Tibial artery (tissue), 4 donors: ENCODE measurements at regions not wholly inside any gene's neighbourhood (a gene's known extent, or its start where the extent isn't known, plus 50 kb on each side); places are given as distances from the start of the nearest gene placed in this dataset.

ENCODE experiments used
- DNase-seq, 2 donors: peaks; one replicate each; pipeline ENCODE4 v3.0.0-alpha.2; 2019
- H3K27ac ChIP-seq, 2 donors: fragments of 200-600 bp; sonication (generic) in 1 of 2; 1 replicate in 1 of 2; 2 replicates in 1 of 2; pipeline ENCODE4 v1.5.1; 2018 to 2019; ENCODE audit warnings: mild to moderate bottlenecking in 1 of 2
- H3K27me3 ChIP-seq, 2 donors: fragments of 200-600 bp; sonication (generic) in 1 of 2; one replicate each; pipeline versions ENCODE4 v1.5.1 to v1.6.0; 2016 to 2019
- H3K36me3 ChIP-seq, 3 donors: fragments of 200-600 bp; sonication (generic) in 2 of 3; one replicate each; pipeline ENCODE4 v1.5.1; 2016 to 2019; ENCODE audit warnings: mild to moderate bottlenecking in 2 of 3
- H3K4me1 ChIP-seq, 4 donors: fragments of 200-600 bp; sonication (generic) in 2 of 4; 1 replicate in 3 of 4; 2 replicates in 1 of 4; pipeline ENCODE4 v1.5.1; 2016 to 2019
- H3K4me3 ChIP-seq, 2 donors: fragments of 200-600 bp; sonication (generic) in 1 of 2; 1 replicate in 1 of 2; 2 replicates in 1 of 2; pipeline ENCODE4 v1.5.1; 2018 to 2019; ENCODE audit warnings: mild to moderate bottlenecking in 2 of 2
- H3K9me3 ChIP-seq, 3 donors: fragments of 200-600 bp; sonication (generic) in 1 of 3; one replicate each; pipeline ENCODE4 v1.5.1; 2016 to 2019
- CTCF ChIP-seq, 2 experiments: fragments of 200-600 bp in 1 of 2; fragments of 450-650 bp in 1 of 2; IDR thresholded peaks; one replicate each; pipeline ENCODE4 v1.5.1; 2017 to 2019; ENCODE audit warnings: antibody characterized with exemption in 2 of 2, mild to moderate bottlenecking in 1 of 2, moderate library complexity in 1 of 2
- intact Hi-C: fragments of 100-400 bp; cut with DNase I; formaldehyde crosslinking; loops from one replicate; pipeline ENCODE4 v1.15.0; 2023; ENCODE audit warnings: low total_unique reads

GRCh38 chr4:134018846-134019245 lies 182.7 kb downstream of the PABPC4L start:
- H3K27ac ChIP-seq, result no peak overlapping the region
- TF ChIP-seq CTCF (IDR thresholded peaks at IDR 0.05), result no peak
- intact Hi-C loops, result no loop called here
- no peak for DNase-seq
- no peaks in the 10 kb centered on the region for H3K4me1 ChIP-seq
- H3K27me3 ChIP-seq, result no peaks in the 10 kb centered on the region
- no peaks in the 10 kb centered on the region for H3K9me3 ChIP-seq
- no peaks in the 10 kb centered on the region for H3K36me3 ChIP-seq
- H3K4me3 ChIP-seq, result no peak overlapping the region

GRCh38 chr4:134001057-134001456 lies 200.5 kb downstream of the PABPC4L start:
- TF ChIP-seq CTCF (IDR thresholded peaks at IDR 0.05), result no peak
- intact Hi-C loops, result no loop called here
- no peaks in the 10 kb centered on the region for H3K4me1 ChIP-seq
- H3K4me3 ChIP-seq, result no peak overlapping the region
- no peak for DNase-seq
- H3K9me3 ChIP-seq, result no peaks in the 10 kb centered on the region
- no peaks in the 10 kb centered on the region for H3K27me3 ChIP-seq
- no peak overlapping the region for H3K27ac ChIP-seq
- H3K36me3 ChIP-seq, result no peaks in the 10 kb centered on the region

- Histone ChIP-seq H3K36me3 (no peaks in the 10 kb centered on the region), H3K9me3 (no peaks in the 10 kb centered on the region), H3K4me3 (no peak overlapping the region), H3K27ac (no peak overlapping the region), H3K27me3 (no peaks in the 10 kb centered on the region), H3K4me1 (no peaks in the 10 kb centered on the region)
- no peak for TF ChIP-seq CTCF (IDR thresholded peaks at IDR 0.05)
- intact Hi-C loops, result no loop called here
- no peak for DNase-seq
These were observed 204.2 kb downstream of the PABPC4L start for GRCh38 chr4:133997436-133997835.

GRCh38 chr4:133996431-133997121 lies 205.0 kb downstream of the PABPC4L start:
- no peaks in the 10 kb centered on the region for H3K36me3 ChIP-seq
- TF ChIP-seq CTCF (IDR thresholded peaks at IDR 0.05), result no peak
- no peak for DNase-seq
- no peaks in the 10 kb centered on the region for H3K9me3 ChIP-seq
- H3K27me3 ChIP-seq, result no peaks in the 10 kb centered on the region
- H3K4me3 ChIP-seq, result no peak overlapping the region
- intact Hi-C loops, result no loop called here
- no peaks in the 10 kb centered on the region for H3K4me1 ChIP-seq
- no peak overlapping the region for H3K27ac ChIP-seq

- Histone ChIP-seq H3K36me3 (no peaks in the 10 kb centered on the region), H3K4me3 (no peak overlapping the region), H3K27me3 (no peaks in the 10 kb centered on the region), H3K4me1 (no peaks in the 10 kb centered on the region), H3K27ac (no peak overlapping the region), H3K9me3 (no peaks in the 10 kb centered on the region)
- intact Hi-C loops, result no loop called here
- TF ChIP-seq CTCF (IDR thresholded peaks at IDR 0.05), result no peak
- DNase-seq, result no peak
These were observed 206.2 kb downstream of the PABPC4L start for GRCh38 chr4:133995243-133995960.
